Ecto neural progenitor cell (in vitro differentiated cells): ENCODE measurements at regions not wholly inside any gene's neighbourhood (a gene's known extent, or its start where the extent isn't known, plus 50 kb on each side); places are given as distances from the start of the nearest gene placed in this dataset.
"Not testable (repeated sequence)": the region's sequence is repeated elsewhere in the genome, so short reads cannot be mapped to it uniquely, and the experiment has no call there.

Source experiments
- DNase-seq: peaks from one replicate; pipeline ENCODE4 v3.0.0-alpha.2; 2018; ENCODE audit warnings: low spot score

- DNase-seq, result no peak
These were observed 51.8 kb downstream of the TEX44 start for GRCh38 chr2:231644426-231644825.

GRCh38 chr2:231646476-231646875 lies 53.8 kb downstream of the TEX44 start:
- DNase-seq, result no peak

GRCh38 chr2:231648579-231649174 lies 56.0 kb downstream of the TEX44 start:
- peak; percentile 78 for DNase-seq

- not testable (repeated sequence) for DNase-seq
These were observed 56.8 kb upstream of the PTMA start for GRCh38 chr2:231651561-231651960.

GRCh38 chr2:231655488-231655887 lies 52.8 kb upstream of the PTMA start:
- DNase-seq, result no peak

- no peak for DNase-seq
These were observed 52.4 kb upstream of the PTMA start for GRCh38 chr2:231655894-231656293.
